ENCODE measurements at regions not wholly inside any gene's neighbourhood (a gene's known extent, or its start where the extent isn't known, plus 50 kb on each side); places are given as distances from the start of the nearest gene placed in this dataset.
A peak's percentile ranks its signal among the peaks of the same experiment; 100 is the strongest.

DNA sequence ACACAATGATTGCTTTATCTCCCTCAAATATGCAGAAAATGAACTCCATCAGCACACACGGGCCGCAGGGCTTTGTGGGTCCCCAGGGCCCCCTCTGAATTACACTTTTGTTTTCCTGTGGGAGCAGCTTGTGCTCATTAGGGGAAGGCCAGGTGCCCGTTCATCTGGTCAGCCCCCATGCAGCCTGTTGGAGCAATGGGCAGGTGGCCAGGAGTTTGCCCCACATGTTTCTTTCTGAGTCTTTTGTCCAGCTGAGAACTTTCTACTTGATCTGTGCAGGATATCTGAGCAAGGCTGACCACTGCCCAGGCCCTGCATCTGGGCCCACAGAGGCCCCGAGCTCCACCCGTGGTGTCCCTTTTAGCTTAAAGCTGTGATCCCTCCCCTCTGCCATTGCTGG is 105.3 kb upstream of the FAM20C start:
- H3K4me1 Mint-ChIP-seq: peaks cover 9% of the 10 kb centered on the region
- DNase-seq: no peak
- H3K4me3 Mint-ChIP-seq: no peak overlapping the region
- H3K27ac Mint-ChIP-seq: peak overlapping the region; percentile 33
- H3K27me3 Mint-ChIP-seq: no peaks in the 10 kb centered on the region
- CTCF ChIA-PET: no interaction called here
- POLR2A ChIA-PET: no interaction called here
- no peaks in the 10 kb centered on the region for H3K9me3 Mint-ChIP-seq
- H3K36me3 Mint-ChIP-seq (ENCODE audit: low read depth): no peaks in the 10 kb centered on the region

- POLR2A ChIA-PET: no interaction called here
- Mint-ChIP-seq H3K27me3 (no peaks in the 10 kb centered on the region), H3K27ac (no peak overlapping the region), H3K4me3 (no peak overlapping the region), H3K36me3 (ENCODE audit: low read depth) (no peaks in the 10 kb centered on the region), H3K9me3 (no peaks in the 10 kb centered on the region), H3K4me1 (peaks cover 9% of the 10 kb centered on the region)
- no peak for DNase-seq
- CTCF ChIA-PET: no interaction called here
These were observed 104.7 kb upstream of the FAM20C start for GRCh38 chr7:87671-88070.

DNA sequence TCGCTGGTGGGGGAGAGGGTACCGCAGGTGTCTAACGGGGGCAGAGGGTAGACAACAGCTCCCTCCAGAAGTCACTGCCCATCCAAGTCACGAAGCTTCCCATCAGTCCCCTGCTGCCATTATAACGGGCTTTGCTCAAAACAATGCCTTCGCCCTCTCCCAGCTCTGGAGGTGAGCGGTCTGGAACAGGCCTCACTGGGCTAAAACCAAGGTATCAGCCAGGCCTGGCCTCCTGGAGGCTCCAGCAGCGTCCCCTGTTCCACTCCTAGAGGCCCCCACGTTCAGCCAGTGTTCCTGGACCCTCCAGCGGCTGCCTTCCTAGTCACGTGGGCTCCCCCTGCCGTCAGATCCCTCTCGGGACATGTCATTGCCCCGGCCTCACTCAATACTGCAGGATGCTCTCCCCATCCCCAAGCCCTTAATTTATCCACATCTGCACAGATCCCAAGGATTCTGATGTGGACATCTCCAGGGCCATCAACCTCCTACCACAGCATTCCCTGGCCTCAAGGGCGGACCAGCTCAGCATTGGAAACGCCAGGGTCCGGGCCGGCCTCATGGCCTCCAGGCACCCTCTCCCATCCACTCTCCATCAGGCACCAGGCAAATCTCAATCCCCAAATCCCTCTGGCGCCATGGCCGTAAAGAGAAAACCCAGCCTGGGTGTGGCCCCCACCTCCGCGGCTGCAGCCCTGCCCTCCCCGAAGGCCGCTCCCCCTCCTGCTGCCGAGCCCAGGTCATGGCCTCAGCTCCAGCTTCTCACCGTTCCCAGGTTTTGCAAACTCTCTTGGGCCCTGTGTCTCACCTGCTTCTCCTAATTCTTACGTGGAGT is 104.1 kb upstream of the FAM20C start:
- Mint-ChIP-seq H3K27ac (no peak overlapping the region), H3K9me3 (no peaks in the 10 kb centered on the region), H3K4me1 (peaks cover 9% of the 10 kb centered on the region), H3K36me3 (ENCODE audit: low read depth) (no peaks in the 10 kb centered on the region), H3K27me3 (no peaks in the 10 kb centered on the region), H3K4me3 (no peak overlapping the region)
- ChIA-PET CTCF (no interaction called here), POLR2A (no interaction called here)
- DNase-seq: no peak

DNA sequence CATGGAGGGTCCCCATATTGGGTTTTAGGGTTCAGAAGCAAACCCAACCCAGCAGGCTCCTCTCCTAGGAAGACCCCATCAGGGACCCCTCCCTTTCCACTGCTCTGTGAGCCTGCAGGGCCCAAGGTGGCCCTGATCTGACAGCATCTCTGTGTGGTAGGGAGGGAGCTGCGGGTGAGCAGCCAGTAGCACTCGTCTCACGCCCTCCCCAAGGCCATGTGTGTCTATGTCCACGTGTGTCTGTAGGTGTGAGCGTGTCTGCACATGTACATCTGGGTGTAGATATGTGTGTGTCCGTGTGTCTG is 103.5 kb upstream of the FAM20C start:
- no peak overlapping the region for H3K4me3 Mint-ChIP-seq
- ChIA-PET POLR2A (no interaction called here), CTCF (no interaction called here)
- no peaks in the 10 kb centered on the region for H3K27me3 Mint-ChIP-seq
- DNase-seq: no peak
- H3K4me1 Mint-ChIP-seq: peaks cover 9% of the 10 kb centered on the region
- no peak overlapping the region for H3K27ac Mint-ChIP-seq
- no peaks in the 10 kb centered on the region for H3K36me3 Mint-ChIP-seq (ENCODE audit: low read depth)
- H3K9me3 Mint-ChIP-seq: no peaks in the 10 kb centered on the region

GRCh38 chr7:89232-90019 is 102.9 kb upstream of the FAM20C start:
- no peaks in the 10 kb centered on the region for H3K36me3 Mint-ChIP-seq (ENCODE audit: low read depth)
- H3K9me3 Mint-ChIP-seq: no peaks in the 10 kb centered on the region
- ChIA-PET CTCF (no interaction called here), POLR2A (no interaction called here)
- no peaks in the 10 kb centered on the region for H3K27me3 Mint-ChIP-seq
- no peak for DNase-seq
- peaks cover 9% of the 10 kb centered on the region for H3K4me1 Mint-ChIP-seq
- no peak overlapping the region for H3K27ac Mint-ChIP-seq
- no peak overlapping the region for H3K4me3 Mint-ChIP-seq

GRCh38 chr7:90111-91063 is 102.0 kb upstream of the FAM20C start:
- Mint-ChIP-seq H3K27ac (no peak overlapping the region), H3K4me1 (peaks cover 9% of the 10 kb centered on the region), H3K4me3 (no peak overlapping the region), H3K9me3 (no peaks in the 10 kb centered on the region), H3K27me3 (no peaks in the 10 kb centered on the region), H3K36me3 (ENCODE audit: low read depth) (no peaks in the 10 kb centered on the region)
- no peak for DNase-seq
- ChIA-PET CTCF (no interaction called here), POLR2A (no interaction called here)

GRCh38 chr7:91396-92175 is 100.8 kb upstream of the FAM20C start:
- Mint-ChIP-seq H3K27ac (no peak overlapping the region), H3K27me3 (no peaks in the 10 kb centered on the region), H3K36me3 (ENCODE audit: low read depth) (no peaks in the 10 kb centered on the region), H3K4me3 (no peak overlapping the region), H3K9me3 (no peaks in the 10 kb centered on the region), H3K4me1 (peaks cover 9% of the 10 kb centered on the region)
- POLR2A ChIA-PET: no interaction called here
- CTCF ChIA-PET: no interaction called here
- DNase-seq: no peak

- POLR2A ChIA-PET: no interaction called here
- no peak for DNase-seq
- H3K4me3 Mint-ChIP-seq: no peak overlapping the region
- H3K27me3 Mint-ChIP-seq: no peaks in the 10 kb centered on the region
- CTCF ChIA-PET: no interaction called here
- H3K27ac Mint-ChIP-seq: no peak overlapping the region
- H3K4me1 Mint-ChIP-seq: peaks cover 9% of the 10 kb centered on the region
- H3K9me3 Mint-ChIP-seq: no peaks in the 10 kb centered on the region
- H3K36me3 Mint-ChIP-seq (ENCODE audit: low read depth): no peaks in the 10 kb centered on the region
These were observed 100.1 kb upstream of the FAM20C start for GRCh38 chr7:92231-92674.

DNA sequence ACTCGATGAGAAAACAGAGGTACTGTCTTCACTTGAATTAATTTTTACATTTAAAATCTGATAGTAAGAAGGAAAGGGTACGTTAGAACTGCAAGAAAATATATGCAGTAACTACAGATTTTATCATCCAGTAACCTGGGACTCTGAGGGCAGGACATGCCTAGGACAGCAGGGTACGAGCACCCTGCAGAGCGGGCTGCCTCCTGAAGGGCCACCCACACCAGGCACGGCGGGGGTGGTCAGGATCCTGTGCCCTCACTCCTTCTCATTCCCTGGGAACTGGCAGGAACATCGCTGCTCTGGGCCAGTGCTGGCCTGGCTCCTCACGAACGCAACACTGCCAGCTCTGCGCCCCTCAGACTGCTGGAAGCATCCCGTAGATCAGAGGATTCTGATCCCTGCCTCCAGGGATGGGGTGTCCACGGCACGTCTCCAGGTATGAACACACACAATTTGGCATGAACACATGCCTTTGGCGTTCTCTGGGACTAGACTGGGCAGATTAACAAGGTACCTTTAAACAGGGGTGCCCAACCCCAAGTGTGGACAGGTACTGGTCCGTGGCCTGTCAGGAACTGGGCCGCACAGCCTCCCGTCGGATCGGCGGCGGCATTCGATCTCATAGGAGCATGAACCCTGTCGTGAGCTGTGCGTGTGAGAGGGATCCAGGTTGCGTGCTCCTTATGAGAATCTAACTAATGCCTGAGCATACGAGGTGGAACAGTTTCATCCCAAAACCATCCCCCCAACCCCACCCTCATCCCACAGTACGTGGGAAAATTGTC is 99.3 kb upstream of the FAM20C start:
- Mint-ChIP-seq H3K4me3 (no peak overlapping the region), H3K9me3 (no peaks in the 10 kb centered on the region), H3K27me3 (peaks cover 2% of the 10 kb centered on the region), H3K27ac (no peak overlapping the region), H3K36me3 (ENCODE audit: low read depth) (no peaks in the 10 kb centered on the region), H3K4me1 (peaks cover 9% of the 10 kb centered on the region)
- no peak for DNase-seq
- POLR2A ChIA-PET: no interaction called here
- CTCF ChIA-PET: no interaction called here

- no peaks in the 10 kb centered on the region for H3K36me3 Mint-ChIP-seq (ENCODE audit: low read depth)
These were observed 98.0 kb upstream of the FAM20C start for GRCh38 chr7:94251-94801.

GRCh38 chr7:95180-95862 is 97.0 kb upstream of the FAM20C start:
- no peak for DNase-seq
- peaks cover 4% of the 10 kb centered on the region for H3K9me3 Mint-ChIP-seq
- ChIA-PET CTCF (no interaction called here), POLR2A (no interaction called here)
- no peak overlapping the region for H3K4me3 Mint-ChIP-seq
- peaks cover 6% of the 10 kb centered on the region for H3K4me1 Mint-ChIP-seq
- H3K27ac Mint-ChIP-seq: no peak overlapping the region
- H3K36me3 Mint-ChIP-seq (ENCODE audit: low read depth): no peaks in the 10 kb centered on the region
- peaks cover 11% of the 10 kb centered on the region for H3K27me3 Mint-ChIP-seq

More at GRCh38 chr7:94251-94801, 98.0 kb upstream of the FAM20C start:
- POLR2A ChIA-PET: no interaction called here
- Mint-ChIP-seq H3K27me3 (peaks cover 4% of the 10 kb centered on the region), H3K9me3 (peaks cover 4% of the 10 kb centered on the region), H3K27ac (no peak overlapping the region), H3K4me1 (peaks cover 9% of the 10 kb centered on the region), H3K4me3 (no peak overlapping the region)
- CTCF ChIA-PET: interaction anchor here (1.1 kb wide), 1 partner anchor 13 kb away, joined by 3 read pairs; no protein-coding TSS in a partner anchor
- DNase-seq: no peak
